ENCODE measurements at regions not wholly inside any gene's neighbourhood (a gene's known extent, or its start where the extent isn't known, plus 50 kb on each side); places are given as distances from the start of the nearest gene placed in this dataset.

DNA sequence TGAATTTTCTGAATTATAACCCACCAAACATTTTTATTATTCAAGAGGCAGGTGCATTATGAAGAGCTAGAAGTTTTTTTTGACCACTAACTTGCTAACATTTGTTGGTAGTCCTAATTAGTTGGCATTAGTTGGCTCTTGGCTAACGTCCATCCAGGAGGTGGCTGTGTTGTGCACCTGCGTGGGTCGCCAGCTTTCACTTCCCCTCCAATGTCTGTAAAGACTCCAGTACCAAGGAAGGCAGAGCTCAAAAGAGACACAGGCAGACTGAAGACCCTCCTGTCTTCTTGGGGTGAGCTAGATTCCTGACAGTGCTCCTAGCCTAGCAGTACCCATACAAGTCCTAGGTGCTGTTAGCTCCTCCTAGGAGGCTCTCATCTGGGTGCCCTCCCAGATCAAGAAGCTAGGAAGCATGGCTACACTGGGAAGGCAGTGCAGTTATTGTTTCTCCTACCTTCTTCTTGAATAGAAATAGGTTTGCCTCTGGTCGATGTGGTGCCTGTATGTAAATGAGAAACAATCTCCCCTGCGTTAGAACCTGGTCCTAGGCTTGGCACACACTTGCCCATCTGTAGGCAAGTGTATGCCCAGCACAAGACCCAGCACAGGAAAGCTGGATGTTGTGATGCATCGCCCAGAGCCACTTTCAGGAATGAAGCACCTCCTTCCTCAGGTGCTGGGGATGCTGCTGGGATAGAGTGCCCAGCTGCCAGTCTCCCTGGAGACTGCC, 190.9 kb downstream of the ICE1 start:
- TF ChIP-seq POLR2A (IDR thresholded peaks at IDR 0.05; ENCODE audit: low read length) (no peak), GATA1 (IDR thresholded peaks at IDR 0.05; ENCODE audit: low read depth, low read length) (no peak)

Data from erythroblast (primary cell).